HepG2 (cell line): ENCODE measurements at regions not wholly inside any gene's neighbourhood (a gene's known extent, or its start where the extent isn't known, plus 50 kb on each side); places are given as distances from the start of the nearest gene placed in this dataset.

ENCODE experiments used
- GFI1 ChIP-seq: sonication (generic); formaldehyde crosslinking; IDR thresholded peaks from 2 replicates; pipeline ENCODE4 v1.5.0; 2020; ENCODE audit warnings: missing genetic modification reagents, mild to moderate bottlenecking, borderline replicate concordance
- GLI4 ChIP-seq: sonication (generic); formaldehyde crosslinking; IDR thresholded peaks from 2 replicates; pipeline ENCODE4 v1.5.1; 2020; ENCODE audit warnings: missing genetic modification reagents, mild to moderate bottlenecking, moderate library complexity, borderline replicate concordance
- MAFF ChIP-seq: IDR thresholded peaks from 2 replicates; pipeline ENCODE4 v1.6.1; 2011; ENCODE audit warnings: low read depth, low read length, improper control_type of control experiment
- MATR3 ChIP-seq: sonication (generic); formaldehyde crosslinking; IDR thresholded peaks from 2 replicates; pipeline ENCODE4 v1.4.0; 2020; ENCODE audit warnings: missing genetic modification reagents
- MAZ ChIP-seq, 2 experiments: sonication (generic) in 1 of 2; formaldehyde crosslinking in 1 of 2; IDR thresholded peaks; 2 replicates each; pipeline versions ENCODE4 v1.5.0 to v1.6.1; 2012 to 2020; ENCODE audit warnings: low read depth in 2 of 2, mild to moderate bottlenecking in 2 of 2, borderline replicate concordance in 1 of 2, improper control_type of control experiment in 1 of 2, low read length in 1 of 2, missing genetic modification reagents in 1 of 2, moderate library complexity in 1 of 2
- NFATC3 ChIP-seq: sonication (generic); formaldehyde crosslinking; IDR thresholded peaks from 2 replicates; pipeline ENCODE4 v1.5.1; 2020; ENCODE audit warnings: mild to moderate bottlenecking, missing genetic modification reagents
- PHF20 ChIP-seq: sonication (generic); formaldehyde crosslinking; IDR thresholded peaks from 2 replicates; pipeline ENCODE4 v1.5.0; 2020; ENCODE audit warnings: mild to moderate bottlenecking, missing genetic modification reagents
- SALL1 ChIP-seq: sonication (generic); formaldehyde crosslinking; IDR thresholded peaks from 2 replicates; pipeline ENCODE4 v1.8.0; 2022; ENCODE audit warnings: mild to moderate bottlenecking, missing genetic modification reagents
- TCF12 ChIP-seq, 2 experiments: fragments of 450-650 bp in 1 of 2; sonication (generic) in 1 of 2; formaldehyde crosslinking in 1 of 2; IDR thresholded peaks; 2 replicates each; pipeline versions ENCODE4 v1.6.1 to v1.8.0; 2017 to 2022; ENCODE audit warnings: antibody characterized with exemption in 1 of 2, mild to moderate bottlenecking in 1 of 2, missing genetic modification reagents in 1 of 2, moderate library complexity in 1 of 2
- ZBTB46 ChIP-seq: sonication (generic); formaldehyde crosslinking; IDR thresholded peaks from 2 replicates; pipeline ENCODE4 v1.4.0; 2020; ENCODE audit warnings: mild to moderate bottlenecking, missing genetic modification reagents, borderline replicate concordance
- ZBTB7B ChIP-seq: sonication (generic); formaldehyde crosslinking; IDR thresholded peaks from 2 replicates; pipeline ENCODE4 v1.4.0; 2020; ENCODE audit warnings: missing genetic modification reagents
- ZNF264 ChIP-seq: sonication (generic); formaldehyde crosslinking; IDR thresholded peaks from 2 replicates; pipeline ENCODE4 v1.4.0; 2020; ENCODE audit warnings: missing genetic modification reagents
- ZNF567 ChIP-seq: sonication (generic); formaldehyde crosslinking; IDR thresholded peaks from 2 replicates; pipeline ENCODE4 v1.8.1; 2023; ENCODE audit warnings: mild to moderate bottlenecking, missing genetic modification reagents, borderline replicate concordance
- TF ChIP-seq, protein P1 (sequence below): sonication (generic); formaldehyde crosslinking; IDR thresholded peaks from 2 replicates; pipeline ENCODE4 v1.8.0; 2023; ENCODE audit warnings: mild to moderate bottlenecking, missing genetic modification reagents
- TF ChIP-seq, protein P2 (sequence below): sonication (generic); formaldehyde crosslinking; IDR thresholded peaks from 2 replicates; pipeline ENCODE4 v1.8.0; 2022; ENCODE audit warnings: mild to moderate bottlenecking, missing genetic modification reagents; ENCODE audit not compliant: insufficient replicate concordance
- TF ChIP-seq, protein P3 (sequence below): sonication (generic); formaldehyde crosslinking; IDR thresholded peaks from 2 replicates; pipeline ENCODE4 v1.4.0; 2020; ENCODE audit warnings: missing genetic modification reagents, borderline replicate concordance
- TF ChIP-seq, protein P4 (sequence below): sonication (generic); formaldehyde crosslinking; conservative IDR thresholded peaks from 2 replicates; pipeline ENCODE4 v1.5.0; 2020; ENCODE audit warnings: missing genetic modification reagents
- TF ChIP-seq, protein P5 (sequence below): sonication (generic); formaldehyde crosslinking; IDR thresholded peaks from 2 replicates; pipeline ENCODE4; 2020; ENCODE audit warnings: missing genetic modification reagents, mild to moderate bottlenecking, borderline replicate concordance

DNA sequence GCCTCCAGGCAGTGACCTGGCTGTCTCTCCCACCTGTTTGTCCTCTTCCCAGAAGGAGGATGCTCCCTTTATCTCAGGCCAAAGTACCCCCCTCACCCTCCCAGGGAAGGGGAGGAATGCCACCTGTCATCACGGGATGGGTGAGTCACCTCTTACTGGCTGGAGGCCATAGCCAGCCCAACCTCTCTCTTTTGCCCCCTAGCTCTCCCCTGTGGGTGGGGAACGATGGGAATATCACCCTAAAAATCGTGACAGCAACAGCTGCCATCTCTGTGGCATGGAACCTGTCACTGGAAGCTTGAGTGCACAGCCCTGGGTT, 137.5 kb upstream of the PTPN1 start (continued):
- TF ChIP-seq ZBTB7B, result 0 out of 2 replicates have a peak, but pooled peaks have one; percentile 19
- no peak for TF ChIP-seq MATR3
- TF ChIP-seq, protein P1, sequence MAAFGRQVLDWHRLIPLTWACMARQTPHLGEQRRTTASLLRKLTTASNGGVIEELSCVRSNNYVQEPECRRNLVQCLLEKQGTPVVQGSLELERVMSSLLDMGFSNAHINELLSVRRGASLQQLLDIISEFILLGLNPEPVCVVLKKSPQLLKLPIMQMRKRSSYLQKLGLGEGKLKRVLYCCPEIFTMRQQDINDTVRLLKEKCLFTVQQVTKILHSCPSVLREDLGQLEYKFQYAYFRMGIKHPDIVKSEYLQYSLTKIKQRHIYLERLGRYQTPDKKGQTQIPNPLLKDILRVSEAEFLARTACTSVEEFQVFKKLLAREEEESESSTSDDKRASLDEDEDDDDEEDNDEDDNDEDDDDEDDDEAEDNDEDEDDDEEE (CRISPR knock-in tag), result peak; percentile 24; the same call in 1 of the 2 replicates
- no peak for TF ChIP-seq MAZ (IDR thresholded peaks at IDR 0.05; ENCODE audit: borderline replicate concordance, low read depth, low read length)
- TF ChIP-seq MAZ (CRISPR knock-in tag; IDR thresholded peaks at IDR 0.05; ENCODE audit: low read depth), result no peak
- TF ChIP-seq, protein P2, sequence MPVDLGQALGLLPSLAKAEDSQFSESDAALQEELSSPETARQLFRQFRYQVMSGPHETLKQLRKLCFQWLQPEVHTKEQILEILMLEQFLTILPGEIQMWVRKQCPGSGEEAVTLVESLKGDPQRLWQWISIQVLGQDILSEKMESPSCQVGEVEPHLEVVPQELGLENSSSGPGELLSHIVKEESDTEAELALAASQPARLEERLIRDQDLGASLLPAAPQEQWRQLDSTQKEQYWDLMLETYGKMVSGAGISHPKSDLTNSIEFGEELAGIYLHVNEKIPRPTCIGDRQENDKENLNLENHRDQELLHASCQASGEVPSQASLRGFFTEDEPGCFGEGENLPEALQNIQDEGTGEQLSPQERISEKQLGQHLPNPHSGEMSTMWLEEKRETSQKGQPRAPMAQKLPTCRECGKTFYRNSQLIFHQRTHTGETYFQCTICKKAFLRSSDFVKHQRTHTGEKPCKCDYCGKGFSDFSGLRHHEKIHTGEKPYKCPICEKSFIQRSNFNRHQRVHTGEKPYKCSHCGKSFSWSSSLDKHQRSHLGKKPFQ (CRISPR knock-in tag), result no peak
- peak; percentile 57; the same call in 1 of the 2 replicates for TF ChIP-seq SALL1 (CRISPR knock-in tag)
- TF ChIP-seq TCF12 (IDR thresholded peaks at IDR 0.05), result no peak
- no peak for TF ChIP-seq TCF12 (CRISPR knock-in tag; IDR thresholded peaks at IDR 0.05)
- no peak for TF ChIP-seq ZBTB46 (CRISPR knock-in tag)
- no peak for TF ChIP-seq MAFF
- TF ChIP-seq, protein P3, sequence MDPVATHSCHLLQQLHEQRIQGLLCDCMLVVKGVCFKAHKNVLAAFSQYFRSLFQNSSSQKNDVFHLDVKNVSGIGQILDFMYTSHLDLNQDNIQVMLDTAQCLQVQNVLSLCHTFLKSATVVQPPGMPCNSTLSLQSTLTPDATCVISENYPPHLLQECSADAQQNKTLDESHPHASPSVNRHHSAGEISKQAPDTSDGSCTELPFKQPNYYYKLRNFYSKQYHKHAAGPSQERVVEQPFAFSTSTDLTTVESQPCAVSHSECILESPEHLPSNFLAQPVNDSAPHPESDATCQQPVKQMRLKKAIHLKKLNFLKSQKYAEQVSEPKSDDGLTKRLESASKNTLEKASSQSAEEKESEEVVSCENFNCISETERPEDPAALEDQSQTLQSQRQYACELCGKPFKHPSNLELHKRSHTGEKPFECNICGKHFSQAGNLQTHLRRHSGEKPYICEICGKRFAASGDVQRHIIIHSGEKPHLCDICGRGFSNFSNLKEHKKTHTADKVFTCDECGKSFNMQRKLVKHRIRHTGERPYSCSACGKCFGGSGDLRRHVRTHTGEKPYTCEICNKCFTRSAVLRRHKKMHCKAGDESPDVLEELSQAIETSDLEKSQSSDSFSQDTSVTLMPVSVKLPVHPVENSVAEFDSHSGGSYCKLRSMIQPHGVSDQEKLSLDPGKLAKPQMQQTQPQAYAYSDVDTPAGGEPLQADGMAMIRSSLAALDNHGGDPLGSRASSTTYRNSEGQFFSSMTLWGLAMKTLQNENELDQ (CRISPR knock-in tag), result no peak
- no peak for TF ChIP-seq ZNF567 (CRISPR knock-in tag)
- no peak for TF ChIP-seq PHF20
- no peak for TF ChIP-seq ZNF264 (CRISPR knock-in tag)
- peak; percentile 23; the same call in 1 of the 2 replicates for TF ChIP-seq NFATC3 (CRISPR knock-in tag)
- TF ChIP-seq, protein P4, sequence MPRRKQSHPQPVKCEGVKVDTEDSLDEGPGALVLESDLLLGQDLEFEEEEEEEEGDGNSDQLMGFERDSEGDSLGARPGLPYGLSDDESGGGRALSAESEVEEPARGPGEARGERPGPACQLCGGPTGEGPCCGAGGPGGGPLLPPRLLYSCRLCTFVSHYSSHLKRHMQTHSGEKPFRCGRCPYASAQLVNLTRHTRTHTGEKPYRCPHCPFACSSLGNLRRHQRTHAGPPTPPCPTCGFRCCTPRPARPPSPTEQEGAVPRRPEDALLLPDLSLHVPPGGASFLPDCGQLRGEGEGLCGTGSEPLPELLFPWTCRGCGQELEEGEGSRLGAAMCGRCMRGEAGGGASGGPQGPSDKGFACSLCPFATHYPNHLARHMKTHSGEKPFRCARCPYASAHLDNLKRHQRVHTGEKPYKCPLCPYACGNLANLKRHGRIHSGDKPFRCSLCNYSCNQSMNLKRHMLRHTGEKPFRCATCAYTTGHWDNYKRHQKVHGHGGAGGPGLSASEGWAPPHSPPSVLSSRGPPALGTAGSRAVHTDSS (CRISPR knock-in tag), result no peak
- TF ChIP-seq GFI1 (CRISPR knock-in tag), result no peak
- TF ChIP-seq, protein P5, sequence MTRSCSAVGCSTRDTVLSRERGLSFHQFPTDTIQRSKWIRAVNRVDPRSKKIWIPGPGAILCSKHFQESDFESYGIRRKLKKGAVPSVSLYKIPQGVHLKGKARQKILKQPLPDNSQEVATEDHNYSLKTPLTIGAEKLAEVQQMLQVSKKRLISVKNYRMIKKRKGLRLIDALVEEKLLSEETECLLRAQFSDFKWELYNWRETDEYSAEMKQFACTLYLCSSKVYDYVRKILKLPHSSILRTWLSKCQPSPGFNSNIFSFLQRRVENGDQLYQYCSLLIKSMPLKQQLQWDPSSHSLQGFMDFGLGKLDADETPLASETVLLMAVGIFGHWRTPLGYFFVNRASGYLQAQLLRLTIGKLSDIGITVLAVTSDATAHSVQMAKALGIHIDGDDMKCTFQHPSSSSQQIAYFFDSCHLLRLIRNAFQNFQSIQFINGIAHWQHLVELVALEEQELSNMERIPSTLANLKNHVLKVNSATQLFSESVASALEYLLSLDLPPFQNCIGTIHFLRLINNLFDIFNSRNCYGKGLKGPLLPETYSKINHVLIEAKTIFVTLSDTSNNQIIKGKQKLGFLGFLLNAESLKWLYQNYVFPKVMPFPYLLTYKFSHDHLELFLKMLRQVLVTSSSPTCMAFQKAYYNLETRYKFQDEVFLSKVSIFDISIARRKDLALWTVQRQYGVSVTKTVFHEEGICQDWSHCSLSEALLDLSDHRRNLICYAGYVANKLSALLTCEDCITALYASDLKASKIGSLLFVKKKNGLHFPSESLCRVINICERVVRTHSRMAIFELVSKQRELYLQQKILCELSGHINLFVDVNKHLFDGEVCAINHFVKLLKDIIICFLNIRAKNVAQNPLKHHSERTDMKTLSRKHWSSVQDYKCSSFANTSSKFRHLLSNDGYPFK, result peak; percentile 49; the same call in 1 of the 2 replicates
- TF ChIP-seq GLI4 (CRISPR knock-in tag), result no peak
